Parathyroid adenoma (tissue), 2 donors: ENCODE measurements at regions not wholly inside any gene's neighbourhood (a gene's known extent, or its start where the extent isn't known, plus 50 kb on each side); places are given as distances from the start of the nearest gene placed in this dataset.

Experiments
- H2AFZ ChIP-seq: fragments of 300-600 bp; sonication (generic); one replicate; pipeline ENCODE4 v1.7.0; 2017; ENCODE audit warnings: antibody characterized with exemption, mild to moderate bottlenecking
- H3K27ac ChIP-seq: fragments of 300-600 bp; sonication (generic); one replicate; pipeline ENCODE4 v1.7.0; 2017
- H3K27me3 ChIP-seq: fragments of 300-600 bp; sonication (generic); one replicate; pipeline ENCODE4 v1.7.0; 2017; ENCODE audit warnings: low read length; ENCODE audit not compliant: control insufficient read depth, insufficient read depth
- H3K36me3 ChIP-seq: fragments of 300-600 bp; sonication (generic); one replicate; pipeline ENCODE4 v1.7.0; 2017; ENCODE audit warnings: low read length; ENCODE audit not compliant: control insufficient read depth, insufficient read depth
- H3K4me1 ChIP-seq: fragments of 300-600 bp; sonication (generic); one replicate; pipeline ENCODE4 v1.7.0; 2017; ENCODE audit warnings: control low read depth
- H3K4me2 ChIP-seq: fragments of 300-600 bp; sonication (generic); one replicate; pipeline ENCODE4 v1.7.0; 2017; ENCODE audit warnings: low read length
- H3K4me3 ChIP-seq: fragments of 300-600 bp; sonication (generic); one replicate; pipeline ENCODE4 v1.7.0; 2017; ENCODE audit warnings: low read depth, low read length
- H3K79me2 ChIP-seq: fragments of 300-600 bp; sonication (generic); one replicate; pipeline ENCODE4 v1.7.0; 2017; ENCODE audit warnings: control low read depth
- H3K9ac ChIP-seq: fragments of 300-600 bp; sonication (generic); one replicate; pipeline ENCODE4 v1.7.0; 2017; ENCODE audit warnings: mild to moderate bottlenecking
- H3K9me3 ChIP-seq: fragments of 300-600 bp; sonication (generic); one replicate; pipeline ENCODE4 v1.7.0; 2017; ENCODE audit warnings: low read length; ENCODE audit not compliant: control insufficient read depth
- TF ChIP-seq, protein P1 (sequence below): fragments of 300-600 bp; sonication (generic); IDR thresholded peaks from one replicate; pipeline ENCODE4 v1.7.0; 2017; ENCODE audit warnings: antibody characterized with exemption, mild to moderate bottlenecking
- donor health status: primary hyperparathyroidism.

GRCh38 chrY:21192694-21193093 lies 318.4 kb upstream of the RBMY1B start:
- Histone ChIP-seq H3K4me2 (no peak overlapping the region), H3K9ac (no peak overlapping the region), H3K36me3 (no peaks in the 10 kb centered on the region), H3K27ac (no peak overlapping the region), H3K79me2 (no peaks in the 10 kb centered on the region), H2AFZ (no peak overlapping the region), H3K4me1 (no peaks in the 10 kb centered on the region), H3K4me3 (no peak overlapping the region), H3K9me3 (no peaks in the 10 kb centered on the region), H3K27me3 (no peaks in the 10 kb centered on the region)
- TF ChIP-seq, protein P1, sequence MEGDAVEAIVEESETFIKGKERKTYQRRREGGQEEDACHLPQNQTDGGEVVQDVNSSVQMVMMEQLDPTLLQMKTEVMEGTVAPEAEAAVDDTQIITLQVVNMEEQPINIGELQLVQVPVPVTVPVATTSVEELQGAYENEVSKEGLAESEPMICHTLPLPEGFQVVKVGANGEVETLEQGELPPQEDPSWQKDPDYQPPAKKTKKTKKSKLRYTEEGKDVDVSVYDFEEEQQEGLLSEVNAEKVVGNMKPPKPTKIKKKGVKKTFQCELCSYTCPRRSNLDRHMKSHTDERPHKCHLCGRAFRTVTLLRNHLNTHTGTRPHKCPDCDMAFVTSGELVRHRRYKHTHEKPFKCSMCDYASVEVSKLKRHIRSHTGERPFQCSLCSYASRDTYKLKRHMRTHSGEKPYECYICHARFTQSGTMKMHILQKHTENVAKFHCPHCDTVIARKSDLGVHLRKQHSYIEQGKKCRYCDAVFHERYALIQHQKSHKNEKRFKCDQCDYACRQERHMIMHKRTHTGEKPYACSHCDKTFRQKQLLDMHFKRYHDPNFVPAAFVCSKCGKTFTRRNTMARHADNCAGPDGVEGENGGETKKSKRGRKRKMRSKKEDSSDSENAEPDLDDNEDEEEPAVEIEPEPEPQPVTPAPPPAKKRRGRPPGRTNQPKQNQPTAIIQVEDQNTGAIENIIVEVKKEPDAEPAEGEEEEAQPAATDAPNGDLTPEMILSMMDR, result no peak

- Histone ChIP-seq H3K4me1 (no peaks in the 10 kb centered on the region), H3K27ac (no peak overlapping the region), H3K9ac (no peak overlapping the region), H3K36me3 (no peaks in the 10 kb centered on the region), H3K9me3 (no peaks in the 10 kb centered on the region), H3K79me2 (no peaks in the 10 kb centered on the region), H3K27me3 (no peaks in the 10 kb centered on the region), H3K4me2 (no peak overlapping the region), H3K4me3 (no peak overlapping the region), H2AFZ (no peak overlapping the region)
- TF ChIP-seq, protein P1, result no peak
These were observed 310.9 kb upstream of the RBMY1B start for GRCh38 chrY:21200246-21200645.

DNA sequence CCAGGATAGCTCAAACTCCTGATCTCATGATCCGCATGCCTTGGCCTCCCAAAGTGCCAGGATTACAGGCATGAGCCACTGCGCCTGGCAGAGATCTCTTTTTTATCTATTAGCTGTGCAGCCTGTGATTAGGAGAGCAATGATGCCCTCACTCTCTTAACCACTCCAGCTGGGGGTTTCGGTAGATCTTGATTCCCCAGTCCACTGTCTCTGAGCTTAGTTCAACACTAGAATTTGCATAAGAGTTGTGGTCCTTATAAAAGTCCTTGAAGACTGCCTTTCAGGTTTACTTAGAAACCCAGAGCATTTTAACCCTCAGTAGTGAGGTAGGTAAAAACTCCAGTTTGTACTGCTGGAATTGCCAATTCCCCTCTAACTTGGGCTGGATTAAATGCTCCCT lies 283.3 kb upstream of the RBMY1B start:
- H3K9me3 ChIP-seq, result no peaks in the 10 kb centered on the region
- H3K36me3 ChIP-seq, result no peaks in the 10 kb centered on the region
- no peaks in the 10 kb centered on the region for H3K79me2 ChIP-seq
- no peaks in the 10 kb centered on the region for H3K4me1 ChIP-seq
- no peak overlapping the region for H2AFZ ChIP-seq
- no peak overlapping the region for H3K4me3 ChIP-seq
- H3K9ac ChIP-seq, result no peak overlapping the region
- TF ChIP-seq, protein P1, result no peak
- no peak overlapping the region for H3K4me2 ChIP-seq
- H3K27me3 ChIP-seq, result no peaks in the 10 kb centered on the region
- H3K27ac ChIP-seq, result no peak overlapping the region

DNA sequence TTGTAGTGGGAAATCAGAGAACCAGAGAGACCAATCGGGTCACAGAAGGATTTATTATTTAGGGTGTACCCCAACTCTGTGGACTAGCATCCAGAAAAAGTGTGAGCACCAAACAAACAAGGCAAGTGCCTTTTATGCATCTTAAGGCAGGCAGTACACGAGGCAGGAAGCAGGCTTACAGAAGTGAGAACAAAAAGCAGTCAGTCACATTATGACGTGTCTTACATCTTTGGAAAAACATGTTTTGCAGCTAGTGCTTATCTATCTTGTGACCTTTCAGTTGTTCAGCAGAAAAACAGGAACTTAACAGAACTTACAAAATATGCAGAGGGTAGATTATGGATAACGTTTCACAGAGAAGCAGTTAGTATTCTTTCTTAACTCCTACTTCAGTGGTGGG lies 270.9 kb upstream of the RBMY1B start:
- Histone ChIP-seq H2AFZ (no peak overlapping the region), H3K9ac (no peak overlapping the region), H3K27me3 (no peaks in the 10 kb centered on the region), H3K79me2 (no peaks in the 10 kb centered on the region), H3K4me1 (no peaks in the 10 kb centered on the region), H3K9me3 (no peaks in the 10 kb centered on the region), H3K4me2 (no peak overlapping the region), H3K4me3 (no peak overlapping the region), H3K27ac (no peak overlapping the region), H3K36me3 (no peaks in the 10 kb centered on the region)
- TF ChIP-seq, protein P1, result no peak

DNA sequence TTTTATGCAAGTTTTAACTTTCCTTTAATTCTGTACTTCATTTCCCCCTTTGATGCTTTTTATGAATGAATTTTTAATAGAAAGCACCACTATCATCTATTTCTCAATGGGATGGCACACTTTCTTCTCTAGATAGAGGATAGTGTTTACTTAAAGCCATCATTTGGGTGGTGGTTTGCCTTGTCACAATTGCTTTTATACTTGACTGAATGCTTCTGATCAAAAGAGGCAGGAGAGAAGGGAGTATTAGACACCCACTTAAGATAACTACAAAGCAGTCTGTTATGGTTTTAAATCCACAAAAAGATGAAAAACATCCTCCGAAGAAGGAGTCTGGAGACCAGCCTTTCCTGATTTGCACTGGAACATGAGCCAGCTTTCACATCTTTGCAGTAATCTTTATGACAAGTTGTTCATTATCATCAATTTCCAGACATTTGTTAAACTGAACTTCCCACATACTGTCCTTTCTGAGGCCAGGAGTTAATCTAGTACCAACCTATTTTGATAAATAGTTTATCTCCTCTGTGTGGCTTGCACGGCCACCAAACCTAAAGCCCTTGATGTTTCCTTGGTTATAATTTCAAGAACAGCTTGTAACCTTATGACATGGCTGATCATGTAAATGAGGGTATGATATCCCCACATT lies 270.4 kb upstream of the RBMY1B start:
- Histone ChIP-seq H3K27ac (no peak overlapping the region), H3K36me3 (no peaks in the 10 kb centered on the region), H3K9me3 (no peaks in the 10 kb centered on the region), H3K4me1 (no peaks in the 10 kb centered on the region), H3K79me2 (no peaks in the 10 kb centered on the region), H3K4me3 (no peak overlapping the region), H3K9ac (no peak overlapping the region), H3K27me3 (no peaks in the 10 kb centered on the region), H2AFZ (no peak overlapping the region), H3K4me2 (no peak overlapping the region)
- TF ChIP-seq, protein P1, result no peak
